ENCODE measurements at regions not wholly inside any gene's neighbourhood (a gene's known extent, or its start where the extent isn't known, plus 50 kb on each side); places are given as distances from the start of the nearest gene placed in this dataset.
"Not testable (repeated sequence)": the region's sequence is repeated elsewhere in the genome, so short reads cannot be mapped to it uniquely, and the experiment has no call there.

DNA sequence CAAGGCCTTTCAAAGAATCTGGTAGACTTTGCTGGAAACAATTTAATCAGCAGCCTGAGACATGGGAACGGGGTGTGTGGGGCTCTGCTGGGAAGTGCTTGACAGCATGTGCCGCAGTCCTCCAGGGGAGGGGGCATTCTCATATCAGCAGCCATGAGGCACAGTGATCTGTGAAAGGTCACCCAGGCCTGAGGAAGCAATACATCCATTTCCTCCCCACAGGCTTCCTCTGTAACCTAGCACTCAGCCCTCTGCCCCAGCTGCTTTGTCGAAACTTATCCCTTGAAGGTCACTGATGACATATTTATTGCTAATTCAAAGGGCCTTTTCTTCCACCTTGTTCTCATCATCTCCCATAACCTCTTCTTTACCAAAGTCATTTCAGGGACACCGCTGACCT lies 103.3 kb downstream of the TNFAIP3 start:
- DNase-seq: no peak

DNA sequence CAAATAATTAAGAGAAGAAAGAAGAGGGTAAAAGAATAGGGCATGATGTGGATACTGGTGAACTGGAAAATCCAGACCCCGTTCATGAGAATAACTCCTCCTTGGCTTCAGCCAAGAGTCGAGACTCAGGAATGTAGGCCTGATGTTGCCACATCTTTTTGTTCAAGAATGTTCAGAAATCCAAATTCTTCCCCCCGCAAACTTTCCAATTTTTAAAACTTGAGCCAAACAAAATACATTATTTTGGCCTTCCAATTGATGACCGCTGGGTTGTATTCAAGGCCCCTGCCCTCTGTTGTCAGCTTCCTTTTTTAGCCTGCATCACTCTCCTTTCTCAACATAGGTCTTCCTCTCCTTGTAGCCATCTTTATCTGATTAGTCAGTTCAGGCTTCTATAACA lies 106.1 kb downstream of the TNFAIP3 start:
- no peak for DNase-seq

GRCh38 chr6:137975188-137975940 lies 108.3 kb downstream of the TNFAIP3 start:
- DNase-seq: no peak

DNA sequence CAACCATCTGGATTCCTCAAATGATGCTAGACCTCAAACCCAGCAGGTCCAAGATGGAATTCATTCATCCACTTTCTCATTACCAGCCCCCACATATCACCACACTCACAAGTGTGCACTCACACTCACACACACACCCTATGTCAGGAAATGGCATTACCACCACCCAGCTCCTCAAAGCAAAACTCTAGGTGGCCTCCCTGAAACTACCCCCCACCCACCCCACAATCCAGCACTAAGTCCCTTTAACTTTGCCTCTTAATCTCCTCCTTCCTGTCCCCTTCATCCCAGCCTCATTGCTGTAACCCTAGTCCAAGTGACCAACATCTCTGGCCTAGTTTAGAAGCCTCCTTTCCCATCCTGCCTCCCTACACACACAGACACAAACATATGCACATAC lies 109.4 kb downstream of the TNFAIP3 start:
- DNase-seq: no peak

DNA sequence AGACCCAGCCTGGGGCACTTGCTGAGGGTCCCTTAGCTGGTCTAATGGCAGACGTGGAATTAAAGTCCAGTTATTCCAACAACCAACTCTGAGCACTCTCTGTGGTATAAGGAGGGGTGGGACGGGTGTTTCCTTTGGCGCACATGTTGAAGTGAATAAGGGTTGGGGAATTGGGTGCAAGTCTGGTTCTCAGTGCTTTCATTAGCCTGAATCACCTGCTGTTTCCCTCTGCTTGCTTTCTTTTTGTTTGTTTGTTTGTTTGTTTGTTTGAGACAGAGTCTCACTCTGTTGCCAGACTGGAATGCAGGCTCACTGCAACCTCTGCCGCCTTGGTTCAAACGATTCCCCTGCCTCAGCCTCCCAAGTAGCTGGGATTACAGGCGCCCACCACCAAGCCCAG lies 110.1 kb downstream of the TNFAIP3 start:
- DNase-seq: no peak

DNA sequence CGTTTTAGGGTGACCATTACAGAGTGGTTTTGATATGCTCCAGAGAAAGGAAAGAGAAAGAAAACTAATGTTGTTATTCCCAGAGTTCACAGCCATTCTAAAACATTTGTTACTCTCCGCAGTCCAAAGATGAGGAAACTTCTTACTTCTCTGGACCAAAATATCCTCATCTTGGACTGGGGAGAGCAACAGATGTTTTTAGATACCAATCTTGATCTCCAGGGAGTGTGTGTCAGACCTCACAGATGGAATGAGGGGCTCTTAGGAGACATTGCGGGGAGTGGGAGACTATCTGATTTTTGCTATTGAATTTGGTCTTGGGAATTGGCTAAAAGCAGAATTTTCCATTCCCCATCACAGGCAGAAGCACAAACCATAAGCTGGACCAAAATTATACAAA lies 110.8 kb downstream of the TNFAIP3 start:
- peak; percentile 8 for DNase-seq

DNA sequence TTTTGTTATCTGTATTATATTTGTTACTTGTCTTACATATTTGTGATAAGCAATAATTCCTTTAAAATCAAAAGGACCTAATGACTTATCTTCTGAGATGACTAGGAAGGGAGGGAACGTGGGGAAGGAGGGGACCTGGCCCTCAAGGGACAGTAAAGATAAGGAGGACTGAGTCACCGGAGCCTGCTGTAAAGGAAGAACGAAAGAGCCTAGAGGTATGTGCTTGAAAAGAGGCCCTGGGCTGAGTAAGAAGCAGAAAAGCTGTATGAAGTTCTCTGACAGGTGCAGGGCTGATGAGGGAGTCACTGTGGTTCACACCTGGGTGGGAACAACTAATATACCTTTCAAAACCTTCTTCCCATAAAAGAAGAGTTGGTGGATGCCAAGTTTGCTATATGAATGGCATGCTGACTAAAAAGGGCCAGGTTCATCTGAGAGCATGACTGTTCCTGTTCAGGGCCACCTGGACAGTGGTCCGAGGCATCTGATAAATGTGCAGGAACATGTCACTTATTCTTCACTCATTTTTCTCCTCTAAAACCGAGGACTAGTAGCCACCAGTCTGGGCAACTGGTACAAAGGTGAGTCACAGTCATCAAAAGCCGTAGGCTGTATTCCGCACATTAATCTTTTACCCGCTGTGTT lies 111.3 kb downstream of the TNFAIP3 start:
- no peak for DNase-seq

DNA sequence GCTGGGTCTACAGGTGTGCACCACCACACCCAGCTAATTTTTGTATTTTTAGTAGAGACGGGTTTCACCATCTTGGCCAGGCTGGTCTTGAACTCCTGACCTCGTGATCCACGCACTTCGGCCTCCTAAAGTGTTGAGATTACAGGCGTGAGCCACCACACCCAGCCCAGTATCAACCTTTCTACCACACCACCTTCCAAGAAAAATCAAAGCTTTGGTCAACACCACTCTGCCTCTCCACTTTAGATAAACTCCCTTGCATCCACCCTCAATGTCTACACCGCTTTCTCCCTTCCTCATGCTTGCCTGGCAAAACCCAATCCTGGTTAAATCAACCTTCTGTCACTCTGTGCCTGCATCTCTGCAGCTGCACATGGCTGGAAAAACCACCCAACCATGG lies 112.2 kb downstream of the TNFAIP3 start:
- DNase-seq: not testable (repeated sequence)

DNA sequence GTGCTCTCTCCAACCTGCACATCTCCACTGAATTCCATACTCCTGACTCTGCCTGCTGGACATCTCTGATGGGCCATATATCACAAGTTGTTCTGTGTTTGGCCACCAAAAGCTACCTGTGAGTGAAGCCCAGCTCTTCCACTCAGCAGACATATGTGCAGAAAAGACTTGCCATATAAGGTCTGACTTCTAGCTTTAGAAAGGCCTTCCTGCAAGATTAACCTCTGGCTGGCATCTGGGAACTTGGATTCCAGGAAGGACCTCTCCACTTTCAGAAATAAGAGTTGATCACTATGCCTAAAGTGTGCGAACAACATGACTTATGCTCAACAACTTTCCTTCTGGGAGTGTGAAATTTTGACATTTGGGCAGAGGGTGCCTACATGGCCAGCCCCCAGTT lies 113.7 kb downstream of the TNFAIP3 start:
- DNase-seq: no peak

GRCh38 chr6:137981758-137982157 lies 114.7 kb downstream of the TNFAIP3 start:
- no peak for DNase-seq

GRCh38 chr6:137982418-137983189 lies 115.5 kb downstream of the TNFAIP3 start:
- no peak for DNase-seq

- no peak for DNase-seq
Observed at GRCh38 chr6:137983269-137983668, 116.2 kb downstream of the TNFAIP3 start.

DNA sequence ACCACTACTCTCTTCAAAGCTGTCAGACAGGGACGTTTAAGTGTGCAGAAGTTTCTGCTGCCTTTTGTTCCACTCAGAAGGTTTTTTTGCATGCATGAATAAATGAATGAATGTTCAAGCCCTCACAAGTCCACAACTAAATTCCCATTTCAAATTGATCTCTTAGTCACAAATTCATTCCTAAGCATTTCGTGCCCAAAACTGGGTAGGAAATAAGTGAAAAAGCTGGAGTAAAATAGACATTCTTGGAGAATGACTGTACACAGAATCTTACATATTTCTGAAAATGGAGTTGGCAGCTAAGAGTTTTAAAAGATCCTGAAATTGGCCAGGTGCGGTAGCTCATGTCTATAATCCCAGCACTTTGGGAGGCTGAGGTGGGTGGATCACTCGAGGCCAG lies 117.6 kb downstream of the PERP start:
- DNase-seq: no peak

DNA sequence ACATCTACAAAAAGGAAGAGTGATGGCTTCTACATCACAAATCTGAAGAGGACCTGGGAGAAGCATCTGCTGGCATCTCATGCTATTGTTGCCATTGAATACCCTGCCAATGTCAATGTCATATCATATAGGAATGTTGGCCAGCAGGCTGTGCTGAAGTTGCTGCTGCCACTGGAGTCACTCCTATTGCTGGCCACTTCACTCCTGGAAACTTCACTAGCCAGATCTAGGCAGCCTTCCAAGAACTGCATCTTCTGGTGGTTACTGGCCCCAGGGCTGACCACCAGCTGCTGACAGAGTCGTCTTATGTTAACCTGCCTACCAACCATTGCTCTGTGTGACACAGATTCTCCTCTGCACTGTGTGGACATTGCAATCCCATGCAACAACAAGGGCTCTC lies 111.8 kb downstream of the PERP start:
- DNase-seq: no peak

- no peak for DNase-seq
Observed at GRCh38 chr6:137998461-137999019, 108.7 kb downstream of the PERP start.

DNA sequence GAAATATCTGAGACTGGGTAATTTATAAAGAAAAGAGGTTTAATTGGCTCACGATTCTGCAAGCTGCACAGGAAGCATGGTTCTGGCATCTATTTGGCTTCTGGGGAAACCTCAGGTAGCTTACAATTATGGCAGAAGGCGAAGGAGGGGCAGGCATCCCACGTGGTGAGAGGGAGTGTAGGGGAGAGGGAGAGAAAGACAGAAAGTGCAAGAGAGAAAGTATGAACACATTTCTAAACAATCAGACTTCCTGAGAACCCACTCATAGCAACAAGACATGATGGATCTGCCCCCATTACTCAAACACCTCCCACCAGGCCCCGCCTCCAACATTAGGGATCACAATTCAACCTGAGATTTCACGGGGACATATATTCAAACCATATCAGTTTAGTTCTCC lies 107.4 kb downstream of the PERP start:
- no peak for DNase-seq

DNA sequence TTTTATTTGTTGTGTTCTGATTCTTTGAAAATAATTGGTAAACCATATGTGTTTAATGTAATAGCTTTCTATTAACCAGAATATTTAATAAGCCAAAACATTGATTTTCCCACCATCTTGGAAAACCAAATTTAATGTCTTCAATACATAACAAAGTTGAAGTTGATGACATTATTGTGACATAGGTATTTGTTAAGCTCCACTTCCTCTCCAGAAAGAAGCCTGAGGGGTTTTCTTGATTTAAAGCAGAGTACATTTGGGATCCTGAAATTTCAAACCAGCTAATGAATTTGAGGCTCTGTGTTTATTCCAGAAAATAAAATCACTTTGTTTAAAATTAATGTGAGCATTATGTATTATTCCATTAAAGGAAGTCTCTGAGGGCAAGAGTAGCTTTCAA lies 106.3 kb downstream of the PERP start:
- no peak for DNase-seq

DNA sequence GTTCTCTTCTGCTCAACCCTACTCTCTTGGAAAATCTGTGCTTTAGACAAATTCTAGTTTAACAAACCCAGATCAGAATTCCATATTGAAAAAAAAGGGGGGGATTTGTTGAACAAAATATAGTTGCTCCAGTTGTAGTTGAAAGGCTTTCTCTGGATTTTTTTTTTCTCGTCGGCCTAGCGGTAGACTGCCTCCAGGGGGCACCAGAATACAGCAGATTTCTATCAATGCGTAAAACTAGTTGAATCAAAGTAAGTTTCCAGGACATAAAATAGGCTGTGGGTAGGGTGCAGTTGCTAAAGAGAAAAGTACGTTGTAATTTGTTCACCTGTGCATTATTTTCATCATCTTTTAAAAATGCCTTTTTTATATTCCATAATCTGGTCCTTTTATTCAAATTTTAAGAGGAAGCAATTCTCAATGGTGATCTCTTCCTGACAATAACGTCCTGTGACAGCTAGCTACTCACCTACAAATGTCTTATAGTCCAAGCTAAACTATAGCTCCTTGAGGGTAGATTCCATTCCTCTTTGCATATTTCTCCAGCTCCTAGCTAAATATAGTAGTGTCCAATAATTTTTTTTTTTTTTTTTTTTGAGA lies 105.4 kb downstream of the PERP start:
- DNase-seq: peak; percentile 31

- DNase-seq: peak; percentile 25
Observed at GRCh38 chr6:138004430-138005287, 102.6 kb downstream of the PERP start.

GRCh38 chr6:138005846-138006245 lies 101.4 kb downstream of the PERP start:
- DNase-seq: no peak

DNA sequence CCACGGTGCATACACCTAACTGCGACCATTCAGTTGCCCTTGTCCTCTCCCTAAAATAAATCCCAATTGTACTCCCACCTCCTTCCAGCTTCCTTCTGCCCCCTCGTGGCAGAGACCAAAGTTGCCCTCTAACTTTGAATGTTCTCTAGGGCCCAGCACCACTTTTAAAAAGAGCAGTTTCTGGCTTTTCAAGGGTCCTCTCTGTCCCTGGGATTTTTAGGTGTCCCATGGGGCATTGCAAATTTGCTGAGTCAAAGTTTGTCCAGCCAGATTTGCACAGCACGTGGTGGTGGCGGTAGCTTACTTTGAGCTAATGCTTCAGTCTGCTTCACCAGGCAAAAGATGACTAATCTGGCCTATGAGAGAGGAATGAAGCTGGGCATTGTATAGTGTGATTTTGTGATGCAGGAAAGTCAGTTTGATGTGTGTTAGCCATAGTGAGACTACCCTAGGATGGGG lies 100.2 kb downstream of the PERP start:
- DNase-seq: no peak

GRCh38 chr6:138008791-138009190 lies 98.4 kb downstream of the PERP start:
- DNase-seq: no peak

Data from DMS 273 treated with DMSO at 0.1 percent for 48 hours (cell line).